ENCODE measurements at regions not wholly inside any gene's neighbourhood (a gene's known extent, or its start where the extent isn't known, plus 50 kb on each side); places are given as distances from the start of the nearest gene placed in this dataset.

- TF ChIP-seq CTCF (IDR thresholded peaks at IDR 0.05) (no peak), EP300 (IDR thresholded peaks at IDR 0.05) (no peak)
Measured at GRCh38 chr7:98761225-98761624, 108.6 kb downstream of the TMEM130 start.
